ENCODE measurements at regions not wholly inside any gene's neighbourhood (a gene's known extent, or its start where the extent isn't known, plus 50 kb on each side); places are given as distances from the start of the nearest gene placed in this dataset.
A peak's percentile ranks its signal among the peaks of the same experiment; 100 is the strongest.

DNA sequence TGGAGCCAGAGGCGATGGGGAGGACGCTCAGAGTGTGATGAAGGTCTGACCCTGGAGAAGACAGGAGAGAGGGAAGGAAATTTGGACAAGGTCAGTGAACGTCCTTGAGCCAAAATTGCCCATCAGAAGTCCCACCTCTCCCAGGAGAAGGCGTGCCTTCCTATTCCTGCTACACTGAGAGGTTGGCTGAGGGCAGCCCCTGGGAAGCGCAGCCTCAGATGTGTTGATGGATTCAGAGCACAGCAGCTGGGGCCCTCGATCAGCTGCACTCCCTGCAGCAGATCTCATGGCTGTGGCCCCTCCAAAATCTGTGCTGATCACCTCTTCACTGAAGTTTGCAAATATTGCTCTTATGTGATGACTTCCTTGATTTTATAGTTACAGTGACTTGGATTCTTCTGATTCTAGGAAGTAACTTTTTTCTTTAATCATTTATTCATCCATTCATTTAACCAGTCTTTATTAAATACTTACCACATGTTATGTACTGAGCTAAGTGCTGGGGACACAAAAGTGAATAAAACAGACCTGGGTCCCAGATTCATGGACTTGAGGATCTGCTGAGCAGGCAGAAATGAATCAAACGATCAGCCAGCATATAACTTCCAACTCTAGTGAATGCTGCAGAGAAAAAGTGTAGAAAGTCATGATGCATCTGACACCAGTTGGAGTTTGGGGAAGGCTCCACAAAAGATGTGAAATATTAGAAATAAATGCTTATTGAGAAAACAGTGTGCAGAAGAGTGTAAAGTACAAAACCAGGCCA is 69.6 kb upstream of the ARMC2 start:
- no peak for DNase-seq (ENCODE audit: low read depth)

DNA sequence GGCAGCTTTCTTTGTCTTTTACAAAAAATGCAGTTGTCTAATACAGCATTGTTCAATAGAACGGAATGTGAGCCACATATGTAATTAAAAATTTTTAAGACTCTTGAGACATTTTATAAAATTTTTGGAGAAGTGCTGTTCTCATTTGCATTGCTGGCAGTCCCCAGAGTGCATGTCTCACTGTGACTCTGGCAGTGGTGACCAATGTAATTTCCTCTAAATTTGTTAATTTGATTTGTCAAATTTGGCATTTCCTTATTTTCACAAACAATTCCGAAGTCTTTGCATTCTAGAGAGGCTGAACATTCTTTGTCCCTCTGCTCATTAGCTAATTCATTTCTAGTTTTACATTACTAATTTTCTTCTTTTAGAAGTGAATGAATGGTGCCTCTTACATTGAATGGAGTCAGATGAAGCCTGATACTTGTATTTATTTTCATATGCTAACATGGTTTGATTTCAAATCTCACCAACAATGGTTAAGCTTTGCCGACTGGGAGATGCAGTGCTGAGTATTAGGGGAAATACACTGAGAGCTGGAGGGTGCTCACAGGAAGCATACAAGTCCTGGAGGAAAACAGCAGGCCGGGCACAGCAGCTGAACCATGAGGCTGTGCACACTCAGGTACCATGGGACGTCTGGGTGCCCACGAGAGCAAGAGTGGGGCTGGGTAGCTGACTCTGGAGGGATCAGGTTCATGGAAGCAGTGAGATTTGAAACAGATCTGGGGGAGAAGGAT is 68.5 kb upstream of the ARMC2 start:
- no peak for DNase-seq (ENCODE audit: low read depth)

DNA sequence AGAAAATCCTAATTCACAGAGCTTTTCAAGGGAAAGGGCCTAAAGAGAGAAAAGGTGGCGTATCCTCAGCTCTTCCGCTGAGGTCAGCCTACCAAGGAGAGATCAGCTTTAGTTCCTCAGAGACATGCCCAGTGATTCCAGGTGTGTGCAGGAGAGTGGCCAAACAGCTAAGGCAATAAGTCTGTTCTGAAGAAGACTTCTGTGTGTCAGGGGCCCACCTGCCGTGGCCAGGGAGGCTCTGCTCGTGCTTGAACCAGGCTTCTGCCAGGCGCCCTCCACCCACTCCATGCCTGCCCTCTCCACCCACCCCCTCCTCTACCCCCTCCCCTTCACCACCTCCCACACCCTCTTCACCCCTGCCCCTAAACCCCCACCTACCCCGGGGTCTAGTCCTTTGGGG is 67.4 kb upstream of the ARMC2 start:
- DNase-seq (ENCODE audit: low read depth) = no peak

DNA sequence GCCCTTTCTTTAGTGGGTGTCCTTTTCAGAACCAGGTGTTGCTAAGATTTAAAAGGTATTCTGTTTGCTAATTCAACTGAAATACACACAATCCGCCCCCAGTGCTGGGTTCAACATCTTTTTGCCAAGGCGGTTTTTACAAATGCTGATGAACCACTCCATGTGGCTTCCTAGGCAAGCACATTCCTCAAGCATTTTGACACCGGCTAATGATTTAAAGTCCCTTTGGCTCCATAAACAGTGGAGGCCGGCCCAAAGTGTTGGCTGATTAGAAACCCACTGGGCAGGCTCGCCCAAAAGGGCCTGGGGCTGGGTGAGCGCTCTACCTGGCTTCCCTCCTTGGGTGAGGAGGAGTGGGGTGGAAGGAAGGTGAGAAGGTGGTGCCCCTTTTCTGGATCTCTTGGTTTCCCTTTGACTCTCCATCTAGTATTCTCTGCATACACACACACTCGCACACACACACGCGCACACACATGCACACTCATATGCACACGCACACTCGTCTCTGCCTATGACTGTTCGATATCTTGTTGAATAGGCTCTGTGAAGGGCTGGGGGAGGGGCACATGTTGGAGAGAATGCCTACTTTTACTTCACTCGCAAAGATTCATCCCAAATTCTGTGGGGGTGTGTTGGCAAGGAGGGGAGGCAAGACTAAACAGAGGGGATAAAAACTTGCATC is 66.7 kb upstream of the ARMC2 start:
- DNase-seq (ENCODE audit: low read depth) = no peak

DNA sequence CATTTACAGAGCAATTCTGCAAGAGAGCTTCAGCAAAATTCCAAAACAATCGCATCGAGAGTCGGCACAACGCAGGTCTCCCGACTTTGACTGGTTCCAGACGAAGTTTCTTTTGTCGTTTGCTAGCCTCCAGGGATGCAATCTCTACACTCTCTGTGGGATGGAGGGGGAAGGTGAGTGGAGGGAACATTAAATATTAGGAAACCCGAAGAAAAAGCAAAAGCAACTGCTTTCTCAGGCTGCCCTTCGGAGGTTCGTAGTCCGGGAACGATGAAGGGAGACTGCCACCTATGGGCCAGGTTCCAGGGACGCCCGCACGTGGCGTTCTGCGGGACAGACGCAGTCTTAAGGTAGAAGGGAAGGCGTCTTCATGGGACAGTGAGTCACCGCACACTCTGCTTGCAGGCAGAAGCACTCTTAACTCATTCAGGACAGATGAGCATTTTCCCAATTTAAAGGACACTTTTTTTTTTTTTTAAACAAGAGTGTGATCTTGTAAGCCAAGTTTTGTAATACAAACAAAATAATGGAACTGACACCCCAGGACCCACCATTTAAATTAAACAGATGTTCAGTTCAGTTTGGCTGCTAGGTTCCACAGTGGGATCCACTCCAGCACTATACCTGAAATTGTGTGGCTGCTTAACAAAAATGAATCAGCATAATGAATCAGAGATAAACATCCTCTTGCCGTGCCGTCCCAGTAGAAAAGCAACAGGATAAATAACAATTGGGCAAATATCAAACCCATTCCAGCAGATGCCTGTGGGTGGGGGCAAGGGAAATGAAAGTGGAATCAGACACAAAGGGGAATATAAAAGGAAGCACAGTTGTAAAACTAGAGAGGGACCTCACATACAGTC is 65.8 kb upstream of the ARMC2 start:
- DNase-seq (ENCODE audit: low read depth) = peak; percentile 70

DNA sequence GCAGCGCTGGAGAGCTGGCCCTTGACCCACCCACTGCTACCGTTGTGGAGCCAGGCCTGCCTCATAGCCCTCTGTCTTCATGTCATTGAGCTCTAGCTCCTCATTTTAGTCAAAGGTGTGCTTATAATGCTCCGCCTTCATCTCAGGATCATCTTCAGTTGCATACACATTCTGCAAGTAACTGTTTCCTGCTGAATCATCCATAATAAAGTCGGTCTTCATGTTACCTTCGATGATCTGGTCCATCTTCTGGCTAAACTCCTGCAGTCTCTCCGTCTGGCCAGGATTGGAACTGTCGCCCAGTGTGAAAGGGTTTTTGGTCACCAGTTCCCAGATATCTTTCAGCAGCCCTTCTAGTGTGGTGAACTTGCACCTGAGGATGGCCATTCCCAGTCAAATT is 62.6 kb upstream of the ARMC2 start:
- no peak for DNase-seq (ENCODE audit: low read depth)

DNA sequence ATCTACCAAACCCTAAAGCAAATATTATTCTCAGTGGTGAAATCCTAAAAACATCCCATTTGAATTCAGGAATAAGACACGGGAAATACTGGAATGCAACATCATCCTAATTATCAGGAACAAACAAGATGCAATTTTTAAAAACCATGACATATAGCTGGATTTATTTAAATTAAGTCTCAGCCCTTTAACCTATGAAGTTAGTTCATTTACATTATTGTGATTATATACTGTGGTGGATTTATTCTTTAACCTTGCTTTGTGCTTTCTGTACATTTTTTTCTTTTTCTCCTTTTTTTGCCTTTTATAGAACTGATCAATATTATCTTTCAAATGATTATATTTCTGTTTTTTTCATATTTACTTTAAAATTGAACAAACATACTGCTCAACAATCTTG is 59.8 kb upstream of the ARMC2 start:
- no peak for DNase-seq (ENCODE audit: low read depth)

DNA sequence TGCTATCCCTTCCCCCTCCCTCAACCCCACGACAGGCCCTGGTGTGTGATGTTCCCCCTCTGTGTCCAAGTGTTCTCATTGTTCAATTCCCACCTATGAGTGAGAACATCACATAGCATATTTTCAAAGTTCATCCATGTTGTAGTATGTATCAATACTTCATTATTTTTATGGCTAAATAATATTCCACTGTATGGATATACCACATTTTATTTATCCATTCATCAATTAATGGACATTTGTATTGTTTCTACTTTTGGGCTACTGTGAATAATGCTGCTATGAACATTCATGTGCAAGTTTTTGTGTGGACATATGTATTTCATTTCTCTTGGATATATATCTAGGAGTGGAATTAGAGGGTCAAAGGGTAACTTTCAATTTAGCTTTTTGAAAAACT is 58.7 kb upstream of the ARMC2 start:
- no peak for DNase-seq (ENCODE audit: low read depth)

DNA sequence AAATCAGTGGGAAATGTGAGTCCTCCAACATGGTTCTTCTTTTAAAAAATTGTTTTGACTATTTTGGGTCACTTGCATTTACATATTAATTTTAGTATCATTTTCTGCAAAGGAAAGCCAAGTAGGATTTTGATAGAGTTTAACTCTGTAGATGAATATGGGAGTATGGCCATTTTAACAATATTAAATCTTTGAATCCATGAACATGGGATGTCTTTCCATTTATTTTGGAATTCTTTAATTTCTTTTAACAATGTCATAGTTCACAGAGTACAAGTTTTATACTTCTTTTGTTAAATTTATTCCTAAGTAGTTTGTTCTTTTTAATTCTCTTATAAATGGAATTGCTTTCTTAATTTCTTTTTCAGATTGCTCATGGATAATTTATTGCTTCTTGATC is 56.5 kb upstream of the ARMC2 start:
- no peak for DNase-seq (ENCODE audit: low read depth)

DNA sequence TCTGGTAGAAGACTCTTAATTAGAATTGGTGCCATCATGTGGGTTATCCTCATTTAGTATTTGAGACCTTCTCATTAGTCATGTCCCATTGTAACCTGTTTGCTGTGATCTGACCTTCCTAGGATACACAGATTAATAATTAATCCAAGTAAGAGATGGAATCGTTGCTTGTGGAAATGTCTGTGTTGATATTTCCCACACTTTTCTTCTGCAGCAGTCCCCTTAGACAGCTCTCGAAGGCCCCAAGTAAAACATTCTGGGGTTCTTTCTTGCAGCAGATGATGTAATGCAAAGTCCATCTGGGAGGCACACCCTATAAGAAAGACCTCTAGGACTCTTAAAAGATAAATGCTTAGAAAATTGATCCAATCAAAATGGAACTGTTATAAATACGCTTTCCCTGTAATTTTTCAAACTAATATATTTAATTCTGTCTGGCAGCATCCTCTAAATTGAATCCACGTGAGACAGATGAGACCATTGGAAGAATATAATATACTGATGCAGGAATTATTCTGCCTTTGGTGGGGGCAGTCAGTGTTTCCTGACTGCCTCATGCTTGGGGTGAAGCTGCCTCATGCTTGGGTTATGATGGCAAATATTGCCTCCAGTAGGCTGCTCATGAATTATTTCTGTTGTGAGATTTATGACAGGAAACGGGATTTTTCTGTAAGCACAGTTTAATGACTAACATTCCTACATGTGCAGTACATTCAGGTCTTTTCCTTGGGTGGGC is 54.5 kb upstream of the ARMC2 start:
- DNase-seq (ENCODE audit: low read depth) = no peak

DNA sequence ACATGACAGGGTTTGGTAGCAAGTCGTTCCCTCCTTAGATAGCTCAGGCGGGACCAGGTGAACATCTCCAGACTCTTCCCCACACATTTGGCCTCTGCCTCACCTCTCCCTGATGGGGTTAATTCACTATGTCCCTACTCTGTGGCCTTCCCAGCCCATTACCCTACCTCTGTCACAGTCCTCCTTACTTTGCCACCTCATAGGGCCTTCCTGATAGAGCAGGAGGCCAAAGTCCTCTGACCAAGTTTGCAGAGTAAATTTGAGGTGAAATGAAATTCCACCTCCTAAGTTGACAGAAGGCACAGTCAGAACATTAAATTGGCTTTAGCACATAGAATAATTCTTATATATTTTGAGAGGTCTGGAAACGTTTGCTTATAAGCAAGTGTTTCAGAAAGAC is 53.1 kb upstream of the ARMC2 start:
- DNase-seq (ENCODE audit: low read depth) = no peak

DNA sequence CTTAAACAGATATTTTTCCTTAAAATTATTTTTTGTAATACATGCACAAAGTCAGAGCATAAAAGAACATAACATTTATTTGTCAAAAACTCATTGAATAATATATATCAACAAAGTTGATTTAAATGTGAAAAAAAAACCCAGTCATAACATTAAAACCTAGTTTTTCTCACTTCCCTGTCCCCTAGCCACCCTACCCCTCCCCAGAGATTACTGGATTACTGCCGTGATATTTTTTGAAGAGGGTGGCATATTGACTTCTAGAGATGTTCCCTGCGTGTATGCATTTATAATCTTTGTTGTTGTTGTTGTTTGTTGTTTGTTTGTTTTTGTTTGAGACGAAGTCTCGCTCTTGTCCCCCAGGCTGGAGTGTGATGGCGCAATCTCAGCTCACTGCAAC is 52.4 kb upstream of the ARMC2 start:
- DNase-seq (ENCODE audit: low read depth) = no peak

DNA sequence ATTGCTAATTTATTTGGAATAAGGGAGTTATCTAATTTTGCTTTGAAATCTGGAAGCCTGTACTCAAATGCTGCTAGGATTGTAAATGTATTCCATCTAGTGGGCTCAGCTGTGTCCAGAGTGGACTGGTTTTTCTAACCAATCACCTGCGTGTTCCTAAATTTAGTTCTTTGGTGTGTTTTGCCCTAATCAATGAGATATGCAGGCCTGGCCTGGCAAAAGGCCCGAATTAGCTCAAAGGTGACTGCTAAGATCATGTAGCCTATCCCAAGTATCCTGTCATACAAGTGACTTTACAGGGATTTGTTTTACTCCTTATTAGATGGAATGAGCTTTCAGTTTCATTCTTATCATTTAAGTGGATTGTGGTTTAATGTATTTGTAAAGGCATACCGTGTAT is 51.3 kb upstream of the ARMC2 start:
- DNase-seq (ENCODE audit: low read depth) = no peak

DNA sequence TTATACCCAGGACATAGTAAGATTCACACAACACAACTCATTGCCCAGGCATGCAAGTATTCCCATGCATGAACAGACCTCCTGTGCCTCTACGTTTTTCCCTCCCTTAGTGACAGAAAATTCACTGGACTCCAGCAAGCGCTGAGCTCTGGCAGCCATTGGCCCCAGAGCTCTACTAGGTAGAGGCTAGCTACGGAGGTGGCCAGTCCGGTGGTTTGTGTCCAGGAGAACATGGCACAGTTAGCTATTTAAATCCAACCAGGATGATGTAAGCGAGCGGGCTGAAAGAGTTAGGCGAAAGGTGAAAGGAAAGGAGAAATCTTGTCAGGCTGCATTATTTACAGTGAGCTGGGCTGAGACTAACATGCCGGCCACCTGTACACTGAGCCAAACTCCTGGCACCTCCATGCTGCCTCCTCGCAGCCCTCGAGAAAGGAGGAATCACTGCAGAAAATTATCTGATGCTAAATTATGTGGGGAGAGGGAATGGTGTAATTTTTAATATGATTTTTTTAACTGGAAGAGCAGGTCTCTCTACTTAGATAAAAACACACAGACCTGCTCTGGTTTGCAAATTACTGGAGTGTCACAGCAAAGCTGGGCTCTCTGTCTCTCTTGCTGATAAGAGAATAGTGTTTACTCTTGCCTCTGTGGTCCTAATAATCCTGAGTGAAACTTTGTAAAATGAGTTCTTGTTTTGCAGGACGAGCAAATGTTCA is 50.1 kb upstream of the ARMC2 start:
- no peak for DNase-seq (ENCODE audit: low read depth)

Data from amniotic epithelial cell (primary cell).